IgD-negative memory B cell (primary cell): ENCODE measurements at regions not wholly inside any gene's neighbourhood (a gene's known extent, or its start where the extent isn't known, plus 50 kb on each side); places are given as distances from the start of the nearest gene placed in this dataset.

Experiments used
- H3K27ac Mint-ChIP-seq, 3 donors: one replicate each; pipeline ENCODE4 v1.8.0; 2020 to 2022; ENCODE audit warnings: mild to moderate bottlenecking in 3 of 3, mixed read lengths in 3 of 3, moderate library complexity in 1 of 3
- H3K27me3 Mint-ChIP-seq: one replicate; pipeline ENCODE4 v1.8.0; 2021; ENCODE audit warnings: mixed read lengths
- H3K36me3 Mint-ChIP-seq: one replicate; pipeline ENCODE4 v1.8.0; 2020; ENCODE audit warnings: mild to moderate bottlenecking, mixed read lengths
- H3K4me1 Mint-ChIP-seq, 3 donors: one replicate each; pipeline ENCODE4 v1.8.0; 2020 to 2022; ENCODE audit warnings: mixed read lengths in 3 of 3, mild to moderate bottlenecking in 1 of 3
- H3K4me3 Mint-ChIP-seq, 4 donors: one replicate each; pipeline ENCODE4 v1.8.0; 2020 to 2022; ENCODE audit warnings: mild to moderate bottlenecking in 4 of 4, mixed read lengths in 4 of 4, moderate library complexity in 3 of 4
- H3K9me3 Mint-ChIP-seq, 3 donors: one replicate each; pipeline ENCODE4 v1.8.0; 2020 to 2021; ENCODE audit warnings: mixed read lengths in 3 of 3, mild to moderate bottlenecking in 1 of 3

- H3K36me3 Mint-ChIP-seq, result no peaks in the 10 kb centered on the region
These were observed 59.6 kb upstream of the NFIL3 start for GRCh38 chr9:91483189-91483691.

GRCh38 chr9:91481972-91482371 is 58.3 kb upstream of the NFIL3 start:
- Mint-ChIP-seq H3K4me3 (no peak overlapping the region), H3K36me3 (no peaks in the 10 kb centered on the region), H3K4me1 (no peaks in the 10 kb centered on the region), H3K9me3 (no peaks in the 10 kb centered on the region), H3K27me3 (peaks cover 9% of the 10 kb centered on the region), H3K27ac (no peak overlapping the region)

More at GRCh38 chr9:91483189-91483691, 59.6 kb upstream of the NFIL3 start:
- Mint-ChIP-seq H3K27ac (no peak overlapping the region), H3K9me3 (no peaks in the 10 kb centered on the region), H3K4me3 (no peak overlapping the region), H3K4me1 (no peaks in the 10 kb centered on the region), H3K27me3 (peaks cover 7% of the 10 kb centered on the region)

GRCh38 chr9:91477106-91477505 is 53.5 kb upstream of the NFIL3 start:
- peaks cover 1 to 9% (median 5%) of the 10 kb centered on the region in 3 donors for H3K9me3 Mint-ChIP-seq
- H3K4me1 Mint-ChIP-seq, result no peaks in the 10 kb centered on the region
- H3K27ac Mint-ChIP-seq, result no peak overlapping the region
- no peaks in the 10 kb centered on the region for H3K36me3 Mint-ChIP-seq
- H3K4me3 Mint-ChIP-seq, result no peak overlapping the region
- H3K27me3 Mint-ChIP-seq, result peaks cover 29% of the 10 kb centered on the region

GRCh38 chr9:91474656-91475055 is 51.0 kb upstream of the NFIL3 start:
- Mint-ChIP-seq H3K36me3 (no peaks in the 10 kb centered on the region), H3K27me3 (peaks cover 26% of the 10 kb centered on the region), H3K9me3 (peaks cover 1 to 14% (median 5%) of the 10 kb centered on the region in 3 donors), H3K4me1 (no peaks in the 10 kb centered on the region), H3K27ac (no peak overlapping the region), H3K4me3 (no peak overlapping the region)
